HFFc6 (cell line): ENCODE measurements at regions not wholly inside any gene's neighbourhood (a gene's known extent, or its start where the extent isn't known, plus 50 kb on each side); places are given as distances from the start of the nearest gene placed in this dataset.

ENCODE experiments used
- DNase-seq: peaks from one replicate; pipeline ENCODE4 v3.0.0-alpha.2; 2018
- H3K27ac Mint-ChIP-seq: 2 replicates; pipeline ENCODE4 v1.8.0; 2020; ENCODE audit warnings: mild to moderate bottlenecking, mixed read lengths
- H3K27me3 Mint-ChIP-seq: 2 replicates; pipeline ENCODE4 v1.8.0; 2021; ENCODE audit warnings: mild to moderate bottlenecking, moderate library complexity, mixed read lengths; ENCODE audit not compliant: insufficient read depth
- H3K36me3 Mint-ChIP-seq: 2 replicates; pipeline ENCODE4 v1.8.0; 2021; ENCODE audit warnings: low read depth, mixed read lengths
- H3K4me1 Mint-ChIP-seq: 2 replicates; pipeline ENCODE4 v1.8.0; 2020; ENCODE audit warnings: low read depth, mixed read lengths
- H3K4me3 Mint-ChIP-seq: 2 replicates; pipeline ENCODE4 v1.8.0; 2020; ENCODE audit warnings: mild to moderate bottlenecking, moderate library complexity, mixed read lengths
- H3K9me3 Mint-ChIP-seq: 2 replicates; pipeline ENCODE4 v1.8.0; 2020; ENCODE audit warnings: mild to moderate bottlenecking, mixed read lengths
- TF ChIP-seq, protein P1 (sequence below): fragments of 200-600 bp; sonication (generic); IDR thresholded peaks from 2 replicates; pipeline ENCODE4 v1.5.0; 2021; ENCODE audit warnings: antibody characterized with exemption, mild to moderate bottlenecking

GRCh38 chr14:49982082-49982481, 89.2 kb downstream of the ARF6 start:
- peak overlapping the region; percentile 76 for H3K27ac Mint-ChIP-seq
- no peaks in the 10 kb centered on the region for H3K9me3 Mint-ChIP-seq
- no peaks in the 10 kb centered on the region for H3K36me3 Mint-ChIP-seq
- TF ChIP-seq, protein P1, sequence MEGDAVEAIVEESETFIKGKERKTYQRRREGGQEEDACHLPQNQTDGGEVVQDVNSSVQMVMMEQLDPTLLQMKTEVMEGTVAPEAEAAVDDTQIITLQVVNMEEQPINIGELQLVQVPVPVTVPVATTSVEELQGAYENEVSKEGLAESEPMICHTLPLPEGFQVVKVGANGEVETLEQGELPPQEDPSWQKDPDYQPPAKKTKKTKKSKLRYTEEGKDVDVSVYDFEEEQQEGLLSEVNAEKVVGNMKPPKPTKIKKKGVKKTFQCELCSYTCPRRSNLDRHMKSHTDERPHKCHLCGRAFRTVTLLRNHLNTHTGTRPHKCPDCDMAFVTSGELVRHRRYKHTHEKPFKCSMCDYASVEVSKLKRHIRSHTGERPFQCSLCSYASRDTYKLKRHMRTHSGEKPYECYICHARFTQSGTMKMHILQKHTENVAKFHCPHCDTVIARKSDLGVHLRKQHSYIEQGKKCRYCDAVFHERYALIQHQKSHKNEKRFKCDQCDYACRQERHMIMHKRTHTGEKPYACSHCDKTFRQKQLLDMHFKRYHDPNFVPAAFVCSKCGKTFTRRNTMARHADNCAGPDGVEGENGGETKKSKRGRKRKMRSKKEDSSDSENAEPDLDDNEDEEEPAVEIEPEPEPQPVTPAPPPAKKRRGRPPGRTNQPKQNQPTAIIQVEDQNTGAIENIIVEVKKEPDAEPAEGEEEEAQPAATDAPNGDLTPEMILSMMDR = no peak
- H3K4me3 Mint-ChIP-seq = peak overlapping the region; percentile 53
- peaks cover 74% of the 10 kb centered on the region for H3K4me1 Mint-ChIP-seq
- no peak for DNase-seq
- no peaks in the 10 kb centered on the region; the same call in 1 of the 2 replicates for H3K27me3 Mint-ChIP-seq

- no peaks in the 10 kb centered on the region; the same call in 1 of the 2 replicates for H3K27me3 Mint-ChIP-seq
- peaks cover 74% of the 10 kb centered on the region for H3K4me1 Mint-ChIP-seq
- peak overlapping the region; percentile 76 for H3K27ac Mint-ChIP-seq
- H3K4me3 Mint-ChIP-seq = peak overlapping the region; percentile 53
- H3K36me3 Mint-ChIP-seq = no peaks in the 10 kb centered on the region
- no peaks in the 10 kb centered on the region for H3K9me3 Mint-ChIP-seq
- TF ChIP-seq, protein P1 = no peak
- peak; percentile 94 for DNase-seq
Measured at GRCh38 chr14:49982501-49982951, 89.6 kb downstream of the ARF6 start.

DNA sequence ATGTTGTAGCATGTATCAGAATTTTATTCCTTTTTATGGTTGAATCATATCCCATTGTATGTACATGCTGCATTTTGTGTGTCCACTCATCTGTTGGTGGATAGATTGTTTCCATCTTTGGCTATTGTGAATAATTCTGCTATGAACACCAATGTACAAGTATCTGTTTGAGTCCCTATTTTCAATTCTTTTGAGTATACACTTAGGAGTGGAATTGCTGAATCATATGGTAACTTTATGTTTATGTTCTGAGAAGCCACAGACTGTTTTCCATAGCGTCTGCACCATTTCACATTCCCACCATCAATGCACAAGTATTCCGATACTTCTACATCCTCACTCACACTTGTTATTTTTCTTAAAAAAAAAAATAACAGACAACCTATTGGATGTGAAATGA, 91.5 kb downstream of the ARF6 start:
- no peak for DNase-seq
- no peaks in the 10 kb centered on the region; the same call in 1 of the 2 replicates for H3K27me3 Mint-ChIP-seq
- TF ChIP-seq, protein P1 = no peak
- H3K4me1 Mint-ChIP-seq = peaks cover 84% of the 10 kb centered on the region
- H3K27ac Mint-ChIP-seq = peak overlapping the region; percentile 65
- no peaks in the 10 kb centered on the region for H3K36me3 Mint-ChIP-seq
- H3K4me3 Mint-ChIP-seq = peak overlapping the region; percentile 28; the same call in 1 of the 2 replicates
- H3K9me3 Mint-ChIP-seq = no peaks in the 10 kb centered on the region

GRCh38 chr14:49986343-49987014, 93.6 kb downstream of the ARF6 start:
- no peaks in the 10 kb centered on the region for H3K27me3 Mint-ChIP-seq
- TF ChIP-seq, protein P1 = no peak
- H3K27ac Mint-ChIP-seq = peak overlapping the region; percentile 98
- peak; percentile 46 for DNase-seq
- H3K9me3 Mint-ChIP-seq = no peaks in the 10 kb centered on the region
- peaks cover 79% of the 10 kb centered on the region for H3K4me1 Mint-ChIP-seq
- no peaks in the 10 kb centered on the region for H3K36me3 Mint-ChIP-seq
- peak overlapping the region; percentile 60 for H3K4me3 Mint-ChIP-seq

DNA sequence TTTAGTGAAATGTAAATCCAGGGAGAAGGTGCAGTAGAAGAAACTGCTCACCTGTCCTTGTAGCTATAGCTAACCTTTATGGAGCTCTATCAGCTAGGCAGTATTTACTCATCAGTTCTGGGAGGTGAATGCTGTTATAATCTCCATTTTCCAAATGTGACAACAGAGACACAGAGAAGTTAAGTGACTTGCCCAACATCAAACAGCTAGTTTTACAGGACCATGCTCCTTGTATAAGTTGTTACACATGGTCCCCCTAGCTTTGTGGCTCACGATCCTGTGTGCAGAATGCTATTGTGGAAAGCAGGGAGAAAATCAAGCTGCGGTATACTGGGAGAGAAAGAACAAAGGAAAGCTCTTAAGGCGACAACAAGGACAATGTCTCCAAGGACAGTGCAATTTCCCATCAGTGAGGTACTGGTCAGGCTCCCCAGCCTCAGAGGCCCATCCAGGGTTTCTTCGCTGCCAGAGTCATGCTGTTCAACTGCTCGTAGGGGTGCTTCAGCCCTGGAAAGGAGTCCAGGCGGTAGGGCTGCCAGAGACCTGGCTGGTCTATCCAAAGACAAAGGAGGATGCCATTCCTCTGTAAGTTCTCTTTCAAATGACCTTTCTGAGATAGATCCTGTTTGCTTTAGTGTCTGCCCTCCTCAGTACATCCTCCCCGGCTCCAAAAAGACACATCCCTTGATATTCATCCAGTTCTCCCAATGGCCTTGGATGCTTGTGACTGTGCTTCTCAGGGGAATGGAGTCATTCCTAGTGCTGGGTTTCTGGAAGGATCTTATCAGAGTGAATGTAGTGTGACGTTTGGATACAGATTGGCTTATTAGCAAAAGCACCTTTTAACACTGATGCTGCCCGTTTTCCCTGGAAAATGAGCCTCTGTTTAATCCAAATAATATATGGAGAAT, 95.5 kb downstream of the ARF6 start:
- Mint-ChIP-seq H3K36me3 (no peaks in the 10 kb centered on the region), H3K4me3 (no peak overlapping the region), H3K27ac (peak overlapping the region; percentile 98), H3K27me3 (no peaks in the 10 kb centered on the region), H3K4me1 (peaks cover 76% of the 10 kb centered on the region), H3K9me3 (no peaks in the 10 kb centered on the region)
- TF ChIP-seq, protein P1 = no peak
- no peak for DNase-seq
